Sigmoid colon (tissue), 6 donors: ENCODE measurements at regions not wholly inside any gene's neighbourhood (a gene's known extent, or its start where the extent isn't known, plus 50 kb on each side); places are given as distances from the start of the nearest gene placed in this dataset.

ENCODE experiments used
- DNase-seq: peaks from one replicate; pipeline ENCODE4 v3.0.0-alpha.2; 2019
- H3K27ac ChIP-seq, 4 donors: fragments of 200-600 bp; sonication (generic); one replicate each; pipeline ENCODE4 v1.5.1; 2016 to 2019; ENCODE audit warnings: mild to moderate bottlenecking in 1 of 4
- H3K27me3 ChIP-seq, 3 donors: fragments of 200-600 bp; sonication (generic); one replicate each; pipeline ENCODE4 v1.5.1; 2019; ENCODE audit warnings: mild to moderate bottlenecking in 1 of 3
- H3K36me3 ChIP-seq, 4 donors: fragments of 200-600 bp; sonication (generic); one replicate each; pipeline ENCODE4 v1.5.1; 2016 to 2019
- H3K4me1 ChIP-seq, 4 donors: fragments of 200-600 bp; sonication (generic); one replicate each; pipeline ENCODE4 v1.5.1; 2017 to 2019
- H3K4me3 ChIP-seq, 4 donors: fragments of 200-600 bp; sonication (generic); one replicate each; pipeline ENCODE4 v1.5.1; 2017 to 2019; ENCODE audit warnings: mild to moderate bottlenecking in 2 of 4, moderate library complexity in 1 of 4
- H3K9me3 ChIP-seq, 4 donors: fragments of 200-600 bp in 3 of 4; sonication (generic) in 3 of 4; one replicate each; pipeline versions ENCODE4 v1.5.1 to v1.6.1; 2013 to 2019
- EP300 ChIP-seq, 4 donors: sonication (generic); formaldehyde crosslinking; IDR thresholded peaks; one replicate each; pipeline ENCODE4 v1.6.1; 2017; ENCODE audit warnings: antibody characterized with exemption in 4 of 4
- POLR2A ChIP-seq, 2 donors: fragments of 450-650 bp; IDR thresholded peaks; one replicate each; pipeline ENCODE4 v1.6.1; 2016; ENCODE audit warnings: antibody characterized with exemption in 2 of 2, mild to moderate bottlenecking in 2 of 2, moderate library complexity in 2 of 2
- POLR2AphosphoS5 ChIP-seq, 4 donors: sonication (generic); formaldehyde crosslinking; IDR thresholded peaks; one replicate each; pipeline ENCODE4 v1.6.1; 2017; ENCODE audit warnings: antibody characterized with exemption in 4 of 4
- WGBS, 2 donors: extraction: QIAGEN DNeasy Blood & Tissue Kit; methylation state at CpG; one replicate each; pipeline ENCODE4 v1.1.7; 2013; 5-methylcytosine and 5-hydroxymethylcytosine counted together
- intact Hi-C: fragments of 100-400 bp; cut with DNase I; formaldehyde crosslinking; loops from one replicate; pipeline ENCODE4 v1.15.1; 2023
- TF ChIP-seq, protein P1 (sequence below), 4 experiments: fragments of 450-650 bp in 3 of 4; fragments of 200-600 bp in 1 of 4; IDR thresholded peaks; one replicate each; pipeline ENCODE4 v1.5.1; 2016 to 2019; ENCODE audit warnings: antibody characterized with exemption in 4 of 4, mild to moderate bottlenecking in 3 of 4, moderate library complexity in 2 of 4
- donor health status: healthy with polysubstance abuse.
- donor health status: healthy.

GRCh38 chr3:182508919-182509711, 284.2 kb upstream of the ATP11B start:
- WGBS, 2 donors: 37 to 72% methylated on average over 13 of the region's 13 CpGs

GRCh38 chr3:182509844-182510460, 283.4 kb upstream of the ATP11B start:
- no peaks in the 10 kb centered on the region for H3K4me1 ChIP-seq
- H3K27ac ChIP-seq: no peak overlapping the region
- no peaks in the 10 kb centered on the region for H3K9me3 ChIP-seq
- intact Hi-C loops: no loop called here
- WGBS, 2 donors: 65 to 69% methylated on average over 1 of the region's 1 CpG
- no peak overlapping the region for H3K4me3 ChIP-seq
- no peaks in the 10 kb centered on the region for H3K27me3 ChIP-seq
- DNase-seq: no peak
- no peaks in the 10 kb centered on the region for H3K36me3 ChIP-seq
- no peak for TF ChIP-seq EP300 (IDR thresholded peaks at IDR 0.05)
- no peak for TF ChIP-seq POLR2AphosphoS5 (IDR thresholded peaks at IDR 0.05)
- TF ChIP-seq POLR2A (IDR thresholded peaks at IDR 0.05): no peak
- TF ChIP-seq, protein P1, sequence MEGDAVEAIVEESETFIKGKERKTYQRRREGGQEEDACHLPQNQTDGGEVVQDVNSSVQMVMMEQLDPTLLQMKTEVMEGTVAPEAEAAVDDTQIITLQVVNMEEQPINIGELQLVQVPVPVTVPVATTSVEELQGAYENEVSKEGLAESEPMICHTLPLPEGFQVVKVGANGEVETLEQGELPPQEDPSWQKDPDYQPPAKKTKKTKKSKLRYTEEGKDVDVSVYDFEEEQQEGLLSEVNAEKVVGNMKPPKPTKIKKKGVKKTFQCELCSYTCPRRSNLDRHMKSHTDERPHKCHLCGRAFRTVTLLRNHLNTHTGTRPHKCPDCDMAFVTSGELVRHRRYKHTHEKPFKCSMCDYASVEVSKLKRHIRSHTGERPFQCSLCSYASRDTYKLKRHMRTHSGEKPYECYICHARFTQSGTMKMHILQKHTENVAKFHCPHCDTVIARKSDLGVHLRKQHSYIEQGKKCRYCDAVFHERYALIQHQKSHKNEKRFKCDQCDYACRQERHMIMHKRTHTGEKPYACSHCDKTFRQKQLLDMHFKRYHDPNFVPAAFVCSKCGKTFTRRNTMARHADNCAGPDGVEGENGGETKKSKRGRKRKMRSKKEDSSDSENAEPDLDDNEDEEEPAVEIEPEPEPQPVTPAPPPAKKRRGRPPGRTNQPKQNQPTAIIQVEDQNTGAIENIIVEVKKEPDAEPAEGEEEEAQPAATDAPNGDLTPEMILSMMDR (IDR thresholded peaks at IDR 0.05): no peak

More at GRCh38 chr3:182508919-182509711, 284.2 kb upstream of the ATP11B start:
- TF ChIP-seq, protein P1 (IDR thresholded peaks at IDR 0.05): no peak
- TF ChIP-seq POLR2AphosphoS5 (IDR thresholded peaks at IDR 0.05) (no peak), POLR2A (IDR thresholded peaks at IDR 0.05) (no peak), EP300 (IDR thresholded peaks at IDR 0.05) (no peak)
- no peak for DNase-seq
- H3K9me3 ChIP-seq: no peaks in the 10 kb centered on the region
- no peaks in the 10 kb centered on the region for H3K27me3 ChIP-seq
- H3K27ac ChIP-seq: no peak overlapping the region
- intact Hi-C loops: no loop called here
- no peak overlapping the region for H3K4me3 ChIP-seq
- H3K4me1 ChIP-seq: no peaks in the 10 kb centered on the region
- no peaks in the 10 kb centered on the region for H3K36me3 ChIP-seq

GRCh38 chr3:182514236-182514964, 278.9 kb upstream of the ATP11B start:
- H3K4me1 ChIP-seq: no peaks in the 10 kb centered on the region
- H3K4me3 ChIP-seq: no peak overlapping the region
- no peak for DNase-seq
- H3K27me3 ChIP-seq: no peaks in the 10 kb centered on the region
- H3K9me3 ChIP-seq: no peaks in the 10 kb centered on the region
- intact Hi-C loops: no loop called here
- no peak overlapping the region for H3K27ac ChIP-seq
- H3K36me3 ChIP-seq: no peaks in the 10 kb centered on the region
- TF ChIP-seq, protein P1 (IDR thresholded peaks at IDR 0.05): no peak
- TF ChIP-seq EP300 (IDR thresholded peaks at IDR 0.05) (no peak), POLR2A (IDR thresholded peaks at IDR 0.05) (no peak), POLR2AphosphoS5 (IDR thresholded peaks at IDR 0.05) (no peak)
- WGBS, 2 donors: 77 to 84% methylated on average over 5 of the region's 5 CpGs

- H3K27ac ChIP-seq: no peak overlapping the region
- intact Hi-C loops: no loop called here
- WGBS, 2 donors: 62 to 70% methylated on average over 6 of the region's 6 CpGs
- H3K4me1 ChIP-seq: no peaks in the 10 kb centered on the region
- no peak for DNase-seq
- no peak overlapping the region for H3K4me3 ChIP-seq
- no peaks in the 10 kb centered on the region for H3K9me3 ChIP-seq
- TF ChIP-seq POLR2AphosphoS5 (IDR thresholded peaks at IDR 0.05): no peak
- no peaks in the 10 kb centered on the region for H3K36me3 ChIP-seq
- H3K27me3 ChIP-seq: no peaks in the 10 kb centered on the region
These were observed 276.5 kb upstream of the ATP11B start for GRCh38 chr3:182516597-182517336.
